ENCODE measurements at regions not wholly inside any gene's neighbourhood (a gene's known extent, or its start where the extent isn't known, plus 50 kb on each side); places are given as distances from the start of the nearest gene placed in this dataset.

- Histone ChIP-seq H3K27me3 (ENCODE audit: control insufficient read depth, insufficient read depth, low read length) (no peaks in the 10 kb centered on the region), H3K9ac (no peak overlapping the region), H3K27ac (no peak overlapping the region), H3K9me3 (ENCODE audit: control insufficient read depth, low read length) (no peaks in the 10 kb centered on the region), H3K4me3 (ENCODE audit: low read depth, low read length) (no peak overlapping the region), H2AFZ (no peak overlapping the region), H3K79me2 (no peaks in the 10 kb centered on the region), H3K4me2 (ENCODE audit: low read length) (no peak overlapping the region), H3K36me3 (ENCODE audit: control insufficient read depth, insufficient read depth, low read length) (no peaks in the 10 kb centered on the region), H3K4me1 (no peaks in the 10 kb centered on the region)
- TF ChIP-seq CTCF (IDR thresholded peaks at IDR 0.05): no peak
These were observed 198.4 kb downstream of the PRDM2 start for GRCh38 chr1:13898406-13898805.

- TF ChIP-seq CTCF (IDR thresholded peaks at IDR 0.05): no peak
- no peaks in the 10 kb centered on the region for H3K27me3 ChIP-seq (ENCODE audit: control insufficient read depth, insufficient read depth, low read length)
- no peak overlapping the region for H2AFZ ChIP-seq
- H3K36me3 ChIP-seq (ENCODE audit: control insufficient read depth, insufficient read depth, low read length): no peaks in the 10 kb centered on the region
- no peaks in the 10 kb centered on the region for H3K9me3 ChIP-seq (ENCODE audit: control insufficient read depth, low read length)
- no peaks in the 10 kb centered on the region for H3K79me2 ChIP-seq
- H3K4me3 ChIP-seq (ENCODE audit: low read depth, low read length): no peak overlapping the region
- no peak overlapping the region for H3K27ac ChIP-seq
- H3K4me1 ChIP-seq: no peaks in the 10 kb centered on the region
- H3K4me2 ChIP-seq (ENCODE audit: low read length): no peak overlapping the region
- no peak overlapping the region for H3K9ac ChIP-seq
These were observed 199.9 kb downstream of the PRDM2 start for GRCh38 chr1:13899856-13900255.

GRCh38 chr1:13900583-13900982, 200.6 kb downstream of the PRDM2 start:
- no peaks in the 10 kb centered on the region for H3K79me2 ChIP-seq
- H3K36me3 ChIP-seq (ENCODE audit: control insufficient read depth, insufficient read depth, low read length): no peaks in the 10 kb centered on the region
- H3K9me3 ChIP-seq (ENCODE audit: control insufficient read depth, low read length): no peaks in the 10 kb centered on the region
- H3K4me2 ChIP-seq (ENCODE audit: low read length): no peak overlapping the region
- H2AFZ ChIP-seq: no peak overlapping the region
- H3K4me1 ChIP-seq: no peaks in the 10 kb centered on the region
- H3K27ac ChIP-seq: no peak overlapping the region
- no peaks in the 10 kb centered on the region for H3K27me3 ChIP-seq (ENCODE audit: control insufficient read depth, insufficient read depth, low read length)
- TF ChIP-seq CTCF (IDR thresholded peaks at IDR 0.05): no peak
- H3K9ac ChIP-seq: no peak overlapping the region
- H3K4me3 ChIP-seq (ENCODE audit: low read depth, low read length): no peak overlapping the region

- H3K4me3 ChIP-seq (ENCODE audit: low read depth, low read length): no peak overlapping the region
- no peak overlapping the region for H3K9ac ChIP-seq
- no peaks in the 10 kb centered on the region for H3K79me2 ChIP-seq
- no peak overlapping the region for H3K27ac ChIP-seq
- no peaks in the 10 kb centered on the region for H3K27me3 ChIP-seq (ENCODE audit: control insufficient read depth, insufficient read depth, low read length)
- no peak overlapping the region for H2AFZ ChIP-seq
- H3K36me3 ChIP-seq (ENCODE audit: control insufficient read depth, insufficient read depth, low read length): no peaks in the 10 kb centered on the region
- no peak for TF ChIP-seq CTCF (IDR thresholded peaks at IDR 0.05)
- no peak overlapping the region for H3K4me2 ChIP-seq (ENCODE audit: low read length)
- no peaks in the 10 kb centered on the region for H3K9me3 ChIP-seq (ENCODE audit: control insufficient read depth, low read length)
- H3K4me1 ChIP-seq: no peaks in the 10 kb centered on the region
These were observed 201.1 kb downstream of the PRDM2 start for GRCh38 chr1:13901039-13901438.

- H3K4me1 ChIP-seq: no peaks in the 10 kb centered on the region
- no peak overlapping the region for H2AFZ ChIP-seq
- no peaks in the 10 kb centered on the region for H3K36me3 ChIP-seq (ENCODE audit: control insufficient read depth, insufficient read depth, low read length)
- no peak overlapping the region for H3K4me2 ChIP-seq (ENCODE audit: low read length)
- no peak overlapping the region for H3K27ac ChIP-seq
- no peaks in the 10 kb centered on the region for H3K27me3 ChIP-seq (ENCODE audit: control insufficient read depth, insufficient read depth, low read length)
- TF ChIP-seq CTCF (IDR thresholded peaks at IDR 0.05): no peak
- H3K79me2 ChIP-seq: no peaks in the 10 kb centered on the region
- no peak overlapping the region for H3K4me3 ChIP-seq (ENCODE audit: low read depth, low read length)
- H3K9me3 ChIP-seq (ENCODE audit: control insufficient read depth, low read length): no peaks in the 10 kb centered on the region
- no peak overlapping the region for H3K9ac ChIP-seq
These were observed 201.6 kb downstream of the PRDM2 start for GRCh38 chr1:13901597-13901996.

All from parathyroid adenoma (tissue), 2 donors.